IMR-90 (cell line): ENCODE measurements at regions not wholly inside any gene's neighbourhood (a gene's known extent, or its start where the extent isn't known, plus 50 kb on each side); places are given as distances from the start of the nearest gene placed in this dataset.

ENCODE experiments used
- ATAC-seq: fragments of 200-7000 bp; cut with Tn5 transposase; 2 replicates; pipeline ENCODE4 v1.9.1; 2020; ENCODE audit warnings: low read depth, mild to moderate bottlenecking, moderate library complexity
- BruUV-seq: library from RNA; stranded (reverse); fragments of 400-500 nt; replicated peaks from 2 replicates; lab custom pipeline; 2021; lab: Mats Ljungman, UMichigan
- CTCF ChIA-PET: fragments of 300-600 bp; formaldehyde crosslinking; extraction: SDS; loops from one replicate; lab custom pipeline; 2021; ENCODE audit warnings: antibody characterized with exemption; lab: Yijun Ruan, JAX
- POLR2A ChIA-PET: fragments of 300-600 bp; sonication (Branson Sonifier 250); formaldehyde crosslinking; loops from one replicate; lab custom pipeline; 2022; ENCODE audit warnings: antibody characterized with exemption; ENCODE audit not compliant: unreplicated experiment; lab: Charles Lee
- DNase-seq: peaks from one replicate; pipeline ENCODE4 v3.0.0; 2013
- H2AFZ ChIP-seq: replicated peaks from 2 replicates; pipeline ENCODE3; 2013; ENCODE audit warnings: low read length, mild to moderate bottlenecking; ENCODE audit not compliant: poor library complexity
- H2AK5ac ChIP-seq: 2 replicates; pipeline ENCODE4 v1.6.1; 2013; ENCODE audit warnings: low read depth, low read length, inconsistent platforms
- H2AK9ac ChIP-seq: replicated peaks from 2 replicates; pipeline ENCODE3; 2013; ENCODE audit warnings: mild to moderate bottlenecking, low read depth, low read length, moderate library complexity; ENCODE audit not compliant: poor library complexity
- H2BK120ac ChIP-seq: 2 replicates; pipeline ENCODE4 v1.6.1; 2013; ENCODE audit warnings: low read depth, low read length, inconsistent platforms
- H2BK15ac ChIP-seq: 3 replicates; pipeline ENCODE4 v1.6.1; 2013; ENCODE audit warnings: low read depth, low read length, inconsistent platforms
- H2BK20ac ChIP-seq: 2 replicates; pipeline ENCODE4 v1.6.1; 2013; ENCODE audit warnings: low read depth, mild to moderate bottlenecking, inconsistent platforms, low read length, moderate library complexity
- H2BK5ac ChIP-seq: 2 replicates; pipeline ENCODE4 v1.6.1; 2013; ENCODE audit warnings: mild to moderate bottlenecking, low read depth, low read length, inconsistent platforms; ENCODE audit not compliant: poor library complexity, severe bottlenecking
- H3K14ac ChIP-seq: replicated peaks from 2 replicates; pipeline ENCODE4 v1.6.1; 2013; ENCODE audit warnings: low read depth, low read length, inconsistent platforms
- H3K18ac ChIP-seq: 2 replicates; pipeline ENCODE4 v1.6.1; 2013; ENCODE audit warnings: low read depth, low read length, control low read depth
- H3K23ac ChIP-seq: 2 replicates; pipeline ENCODE4 v1.6.1; 2013; ENCODE audit warnings: low read depth, low read length, inconsistent platforms
- H3K27ac ChIP-seq: 2 replicates; pipeline ENCODE4 v1.5.1; 2013; ENCODE audit warnings: mild to moderate bottlenecking, control low read depth, low read length; ENCODE audit not compliant: insufficient read depth
- H3K27me3 ChIP-seq: 2 replicates; pipeline ENCODE4 v1.6.1; 2013; ENCODE audit warnings: low read length; ENCODE audit not compliant: control insufficient read depth, insufficient read depth
- H3K36me3 ChIP-seq: 2 replicates; pipeline ENCODE4 v1.6.1; 2013; ENCODE audit warnings: low read length, mixed read lengths; ENCODE audit not compliant: control insufficient read depth, insufficient read depth
- H3K4ac ChIP-seq: 2 replicates; pipeline ENCODE4 v1.6.1; 2013; ENCODE audit warnings: low read depth, low read length, inconsistent platforms
- H3K4me1 ChIP-seq: 2 replicates; pipeline ENCODE4 v1.6.1; 2013; ENCODE audit warnings: low read length, mixed read lengths; ENCODE audit not compliant: control insufficient read depth, insufficient read depth
- H3K4me2 ChIP-seq: 2 replicates; pipeline ENCODE4 v1.6.1; 2013; ENCODE audit warnings: low read depth, mild to moderate bottlenecking, control low read depth, low read length, moderate library complexity
- H3K4me3 ChIP-seq: 2 replicates; pipeline ENCODE4 v1.5.1; 2013; ENCODE audit warnings: low read depth, mild to moderate bottlenecking, control low read depth, low read length, moderate library complexity; ENCODE audit not compliant: insufficient read depth
- H3K56ac ChIP-seq: 2 replicates; pipeline ENCODE4 v1.6.1; 2013; ENCODE audit warnings: low read length, inconsistent platforms; ENCODE audit not compliant: insufficient read depth; ENCODE audit errors: extremely low read depth
- H3K79me1 ChIP-seq, 2 experiments: 2 replicates each; pipeline ENCODE4 v1.6.1; 2013; ENCODE audit warnings: low read length in 2 of 2, inconsistent platforms in 1 of 2, low read depth in 1 of 2
- H3K9ac ChIP-seq: 2 replicates; pipeline ENCODE4 v1.6.1; 2013; ENCODE audit warnings: low read depth, low read length, control low read depth
- H3K9me1 ChIP-seq: 2 replicates; pipeline ENCODE4 v1.6.1; 2013; ENCODE audit warnings: low read length, inconsistent platforms; ENCODE audit not compliant: insufficient read depth
- H3K9me3 ChIP-seq: 2 replicates; pipeline ENCODE4 v1.6.1; 2013; ENCODE audit warnings: low read length; ENCODE audit not compliant: control insufficient read depth, insufficient read depth
- H4K20me1 ChIP-seq: 2 replicates; pipeline ENCODE4 v1.6.1; 2013; ENCODE audit warnings: low read length, inconsistent platforms; ENCODE audit not compliant: insufficient read depth
- H4K5ac ChIP-seq: 2 replicates; pipeline ENCODE4 v1.6.1; 2013; ENCODE audit warnings: mild to moderate bottlenecking, low read depth, low read length, control low read depth
- H4K8ac ChIP-seq, 2 experiments: 2 replicates each; pipeline ENCODE4 v1.6.1; 2013; ENCODE audit warnings: low read depth in 2 of 2, low read length in 2 of 2, control low read depth in 1 of 2, inconsistent platforms in 1 of 2
- H4K91ac ChIP-seq: 2 replicates; pipeline ENCODE4 v1.6.1; 2013; ENCODE audit warnings: low read depth, low read length, inconsistent platforms; ENCODE audit not compliant: insufficient read depth
- BHLHE40 ChIP-seq: fragments of 150-350 bp; IDR thresholded peaks from 2 replicates; pipeline ENCODE4 v1.6.1; 2016; ENCODE audit warnings: mild to moderate bottlenecking, low read depth, low read length
- MAFK ChIP-seq: IDR thresholded peaks from 2 replicates; pipeline ENCODE4 v1.6.1; 2012; ENCODE audit warnings: low read depth, low read length, improper control_type of control experiment
- NFE2L2 ChIP-seq: fragments of 150-350 bp; IDR thresholded peaks from 2 replicates; pipeline ENCODE4 v1.6.1; 2016; ENCODE audit warnings: low read depth, mild to moderate bottlenecking, low read length
- POLR2A ChIP-seq: IDR thresholded peaks from 2 replicates; pipeline ENCODE4 v1.6.1; 2012; ENCODE audit warnings: mild to moderate bottlenecking, low read depth, low read length
- RCOR1 ChIP-seq: IDR thresholded peaks from 2 replicates; pipeline ENCODE4 v1.6.1; 2012; ENCODE audit warnings: mild to moderate bottlenecking, low read length, improper control_type of control experiment; ENCODE audit not compliant: insufficient replicate concordance
- WGBS, 2 experiments: methylation state at CpG; one replicate each; pipeline versions ENCODE4 v1.1.5 to v1.1.7; 2013; ENCODE audit warnings: missing lambda C conversion rate in 2 of 2; ENCODE audit not compliant: insufficient read length in 1 of 2; ENCODE audit errors: extremely low coverage in 2 of 2; 5-methylcytosine and 5-hydroxymethylcytosine counted together
- dilution Hi-C: fragments of 300-500 bp; cut with HindIII; formaldehyde crosslinking; loops from one replicate; pipeline ENCODE4 v1.14.3; 2018; ENCODE audit warnings: low sequenced_read_pairs; ENCODE audit not compliant: unreplicated experiment
- in situ Hi-C: fragments of 300-500 bp; cut with MboI; formaldehyde crosslinking; loops from 3 replicates; pipeline ENCODE4 v1.14.3; 2019; ENCODE audit warnings: low sequenced_read_pairs, inconsistent platforms, mixed read lengths
- intact Hi-C: fragments of 100-400 bp; cut with micrococcal nuclease; formaldehyde crosslinking; loops from 2 replicates; pipeline ENCODE4 v1.10.0; 2022
- TF ChIP-seq, protein P1 (sequence below): fragments of 150-350 bp; IDR thresholded peaks from 2 replicates; pipeline ENCODE4 v1.6.1; 2017; ENCODE audit warnings: mild to moderate bottlenecking, antibody characterized with exemption, low read length, low read depth
- TF ChIP-seq, protein P2 (sequence below): fragments of 150-350 bp; IDR thresholded peaks from 2 replicates; pipeline ENCODE4 v1.6.1; 2016; ENCODE audit warnings: low read depth, mild to moderate bottlenecking, low read length, moderate library complexity, borderline replicate concordance

DNA sequence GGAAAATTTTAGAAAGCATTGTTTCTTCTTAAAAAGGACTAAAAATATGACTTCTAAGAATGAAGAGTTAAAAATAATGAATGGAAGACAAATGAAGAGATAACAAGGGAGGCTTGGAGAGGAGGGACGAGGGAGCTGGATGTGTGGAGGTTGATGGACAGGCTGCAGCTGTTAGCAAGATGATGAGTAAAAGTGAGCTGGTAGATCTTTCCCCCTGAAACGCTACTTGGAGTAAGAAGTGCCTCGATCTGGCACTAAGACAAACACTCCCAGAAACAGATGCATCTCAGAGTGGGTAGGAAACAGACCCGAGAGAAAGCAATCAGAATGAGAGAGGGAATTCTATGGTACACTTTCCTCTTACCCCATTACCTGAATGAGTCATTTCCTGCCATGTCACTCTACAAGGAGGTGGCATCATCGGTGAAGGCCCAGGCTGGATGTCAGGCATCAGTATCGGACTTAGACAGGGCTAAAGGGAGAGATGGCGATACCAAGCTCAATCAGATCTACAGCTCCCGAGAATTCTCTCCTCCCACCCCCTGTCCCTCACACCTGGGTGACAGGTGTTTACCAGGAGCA is 154.1 kb upstream of the BMP2 start:
- Histone ChIP-seq H4K5ac (no peak overlapping the region), H3K56ac (no peak overlapping the region), H4K91ac (no peak overlapping the region), H3K36me3 (no peaks in the 10 kb centered on the region), H3K9me1 (no peaks in the 10 kb centered on the region), H2AFZ (no peak overlapping the region), H4K20me1 (no peaks in the 10 kb centered on the region), H2AK9ac (no peak overlapping the region), H2BK120ac (no peak overlapping the region), H2BK15ac (no peak overlapping the region), H3K14ac (no peak overlapping the region), H3K4me2 (no peak overlapping the region), H2BK20ac (no peak overlapping the region), H3K23ac (no peak overlapping the region), H4K8ac (no peak overlapping the region), H3K4ac (no peak overlapping the region), H3K9me3 (no peaks in the 10 kb centered on the region), H3K27me3 (peaks cover 2% of the 10 kb centered on the region; the same call in 1 of the 2 replicates), H2AK5ac (no peak overlapping the region), H3K27ac (no peak overlapping the region), H3K9ac (no peak overlapping the region), H3K4me3 (no peak overlapping the region), H3K79me1 (no peaks in the 10 kb centered on the region), H3K4me1 (no peaks in the 10 kb centered on the region), H2BK5ac (no peak overlapping the region), H3K18ac (no peak overlapping the region)
- WGBS, 2 experiments: no CpG with 5 or more reads among the region's 8 CpGs
- no TSS peak for BruUV-seq
- ChIA-PET CTCF (interaction anchor here (0.6 kb wide), 1 partner anchor 116 kb away, joined by 6 read pairs; no protein-coding TSS in a partner anchor), POLR2A (no interaction called here)
- intact Hi-C loops: no loop called here
- TF ChIP-seq BHLHE40 (no peak), POLR2A (no peak), NFE2L2 (no peak), MAFK (no peak), RCOR1 (no peak)
- TF ChIP-seq, protein P1, sequence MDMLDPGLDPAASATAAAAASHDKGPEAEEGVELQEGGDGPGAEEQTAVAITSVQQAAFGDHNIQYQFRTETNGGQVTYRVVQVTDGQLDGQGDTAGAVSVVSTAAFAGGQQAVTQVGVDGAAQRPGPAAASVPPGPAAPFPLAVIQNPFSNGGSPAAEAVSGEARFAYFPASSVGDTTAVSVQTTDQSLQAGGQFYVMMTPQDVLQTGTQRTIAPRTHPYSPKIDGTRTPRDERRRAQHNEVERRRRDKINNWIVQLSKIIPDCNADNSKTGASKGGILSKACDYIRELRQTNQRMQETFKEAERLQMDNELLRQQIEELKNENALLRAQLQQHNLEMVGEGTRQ: no peak
- TF ChIP-seq, protein P2, sequence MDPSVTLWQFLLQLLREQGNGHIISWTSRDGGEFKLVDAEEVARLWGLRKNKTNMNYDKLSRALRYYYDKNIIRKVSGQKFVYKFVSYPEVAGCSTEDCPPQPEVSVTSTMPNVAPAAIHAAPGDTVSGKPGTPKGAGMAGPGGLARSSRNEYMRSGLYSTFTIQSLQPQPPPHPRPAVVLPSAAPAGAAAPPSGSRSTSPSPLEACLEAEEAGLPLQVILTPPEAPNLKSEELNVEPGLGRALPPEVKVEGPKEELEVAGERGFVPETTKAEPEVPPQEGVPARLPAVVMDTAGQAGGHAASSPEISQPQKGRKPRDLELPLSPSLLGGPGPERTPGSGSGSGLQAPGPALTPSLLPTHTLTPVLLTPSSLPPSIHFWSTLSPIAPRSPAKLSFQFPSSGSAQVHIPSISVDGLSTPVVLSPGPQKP: no peak
- ATAC-seq: no peak
- dilution Hi-C loops: no loop called here
- in situ Hi-C loops: no loop called here
- DNase-seq: no peak
